OCI-LY7 (cell line): ENCODE measurements at regions not wholly inside any gene's neighbourhood (a gene's known extent, or its start where the extent isn't known, plus 50 kb on each side); places are given as distances from the start of the nearest gene placed in this dataset.

Experiments
- BruUV-seq: library from RNA; stranded (reverse); fragments of 400-500 nt; replicated peaks from 2 replicates; lab custom pipeline; 2021; lab: Mats Ljungman, UMichigan
- CTCF ChIA-PET: fragments of 300-600 bp; sonication (Branson Sonifier 250); formaldehyde crosslinking; loops from one replicate; lab custom pipeline; 2022; ENCODE audit warnings: antibody characterized with exemption; ENCODE audit not compliant: unreplicated experiment; lab: Charles Lee
- POLR2A ChIA-PET: fragments of 300-600 bp; sonication (Branson Sonifier 250); formaldehyde crosslinking; loops from one replicate; lab custom pipeline; 2022; ENCODE audit warnings: antibody characterized with exemption; lab: Charles Lee
- DNase-seq: peaks from one replicate; pipeline ENCODE4 v3.0.0-alpha.2; 2015; ENCODE audit warnings: low spot score
- H2AFZ ChIP-seq: fragments of 200-600 bp; sonication (generic), shearing (Covaris generic); 2 replicates; pipeline ENCODE4 v1.6.1; 2014; ENCODE audit warnings: mild to moderate bottlenecking, antibody characterized with exemption, low read length, moderate library complexity
- H3K27ac ChIP-seq: fragments of 200-600 bp; sonication (generic); 2 replicates; pipeline ENCODE4 v1.5.1; 2014; ENCODE audit warnings: mixed run types, low read depth, mild to moderate bottlenecking, moderate library complexity, low read length, inconsistent platforms; ENCODE audit not compliant: poor library complexity, severe bottlenecking
- H3K36me3 ChIP-seq: fragments of 200-600 bp; sonication (generic); 2 replicates; pipeline ENCODE4 v1.6.1; 2014; ENCODE audit warnings: mild to moderate bottlenecking, antibody characterized with exemption, low read length, moderate library complexity, mixed read lengths; ENCODE audit not compliant: insufficient read depth
- H3K4me1 ChIP-seq: fragments of 200-600 bp; sonication (generic); 2 replicates; pipeline ENCODE4 v1.5.1; 2014; ENCODE audit warnings: mild to moderate bottlenecking, low read length; ENCODE audit not compliant: insufficient read depth, poor library complexity, severe bottlenecking
- H3K4me2 ChIP-seq: fragments of 200-600 bp; sonication (generic); 2 replicates; pipeline ENCODE4 v1.6.1; 2014; ENCODE audit warnings: mild to moderate bottlenecking, low read length
- H3K4me3 ChIP-seq: fragments of 200-600 bp; sonication (generic); 2 replicates; pipeline ENCODE4 v1.5.1; 2014; ENCODE audit warnings: mild to moderate bottlenecking, low read depth, low read length; ENCODE audit not compliant: poor library complexity, severe bottlenecking
- H3K79me2 ChIP-seq: fragments of 200-600 bp; sonication (generic); 2 replicates; pipeline ENCODE4 v1.6.1; 2016; ENCODE audit warnings: low read depth, mild to moderate bottlenecking, low read length, moderate library complexity, mixed read lengths; ENCODE audit not compliant: insufficient read depth
- H3K9me2 ChIP-seq: fragments of 200-600 bp; sonication (generic); 2 replicates; pipeline ENCODE4 v1.6.1; 2016; ENCODE audit warnings: mild to moderate bottlenecking, low read length, mixed read lengths; ENCODE audit not compliant: insufficient read depth
- H3K9me3 ChIP-seq: fragments of 200-600 bp; sonication (generic); 2 replicates; pipeline ENCODE4 v1.6.1; 2014; ENCODE audit warnings: mild to moderate bottlenecking, mixed run types, low read length, mixed read lengths
- H4K20me1 ChIP-seq: fragments of 200-600 bp; sonication (generic); 2 replicates; pipeline ENCODE4 v1.6.1; 2014; ENCODE audit warnings: mild to moderate bottlenecking, antibody characterized with exemption, low read length, moderate library complexity, mixed read lengths; ENCODE audit not compliant: insufficient read depth
- EZH2phosphoT487 ChIP-seq: fragments of 200-600 bp; sonication (generic); IDR thresholded peaks from 2 replicates; pipeline ENCODE4 v1.6.1; 2018; ENCODE audit warnings: low read depth, borderline replicate concordance, mild to moderate bottlenecking, mixed run types, antibody characterized with exemption, low read length, moderate library complexity, mixed read lengths
- intact Hi-C: fragments of 100-400 bp; cut with micrococcal nuclease; formaldehyde crosslinking; loops from one replicate; pipeline ENCODE4 v1.10.0; 2022; ENCODE audit not compliant: unreplicated experiment
- TF ChIP-seq, protein P1 (sequence below): fragments of 200-600 bp; sonication (generic); conservative IDR thresholded peaks from 2 replicates; pipeline ENCODE4 v1.5.1; 2014; ENCODE audit warnings: mild to moderate bottlenecking, antibody characterized with exemption, low read length, moderate library complexity, mixed read lengths

DNA sequence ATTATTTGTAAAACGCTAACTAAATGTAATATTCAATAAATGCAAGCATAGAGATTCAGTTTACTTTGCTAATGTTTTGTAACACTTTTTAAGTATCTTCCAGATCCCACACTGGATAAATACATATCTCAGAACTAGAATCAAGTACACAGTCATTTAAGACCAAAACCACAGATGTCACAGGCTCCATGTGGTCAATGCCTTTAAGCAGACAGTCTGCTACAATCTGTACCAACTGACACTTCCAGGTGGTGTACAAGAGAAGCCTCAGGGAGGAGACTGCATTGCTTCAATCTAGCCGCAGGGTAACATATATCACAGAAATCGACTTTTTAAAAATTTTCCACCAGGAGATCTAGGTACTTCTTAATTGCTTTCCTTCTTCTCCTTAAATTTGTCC lies 229.6 kb upstream of the DIAPH2 start:
- Histone ChIP-seq H3K27ac (no peak overlapping the region), H4K20me1 (no peaks in the 10 kb centered on the region), H3K9me2 (no peaks in the 10 kb centered on the region), H3K4me3 (no peak overlapping the region), H3K9me3 (no peaks in the 10 kb centered on the region), H3K4me1 (no peaks in the 10 kb centered on the region), H3K36me3 (no peaks in the 10 kb centered on the region), H3K79me2 (no peaks in the 10 kb centered on the region), H2AFZ (no peak overlapping the region), H3K4me2 (no peak overlapping the region)
- BruUV-seq, result no TSS peak
- TF ChIP-seq EZH2phosphoT487, result no peak
- TF ChIP-seq, protein P1, sequence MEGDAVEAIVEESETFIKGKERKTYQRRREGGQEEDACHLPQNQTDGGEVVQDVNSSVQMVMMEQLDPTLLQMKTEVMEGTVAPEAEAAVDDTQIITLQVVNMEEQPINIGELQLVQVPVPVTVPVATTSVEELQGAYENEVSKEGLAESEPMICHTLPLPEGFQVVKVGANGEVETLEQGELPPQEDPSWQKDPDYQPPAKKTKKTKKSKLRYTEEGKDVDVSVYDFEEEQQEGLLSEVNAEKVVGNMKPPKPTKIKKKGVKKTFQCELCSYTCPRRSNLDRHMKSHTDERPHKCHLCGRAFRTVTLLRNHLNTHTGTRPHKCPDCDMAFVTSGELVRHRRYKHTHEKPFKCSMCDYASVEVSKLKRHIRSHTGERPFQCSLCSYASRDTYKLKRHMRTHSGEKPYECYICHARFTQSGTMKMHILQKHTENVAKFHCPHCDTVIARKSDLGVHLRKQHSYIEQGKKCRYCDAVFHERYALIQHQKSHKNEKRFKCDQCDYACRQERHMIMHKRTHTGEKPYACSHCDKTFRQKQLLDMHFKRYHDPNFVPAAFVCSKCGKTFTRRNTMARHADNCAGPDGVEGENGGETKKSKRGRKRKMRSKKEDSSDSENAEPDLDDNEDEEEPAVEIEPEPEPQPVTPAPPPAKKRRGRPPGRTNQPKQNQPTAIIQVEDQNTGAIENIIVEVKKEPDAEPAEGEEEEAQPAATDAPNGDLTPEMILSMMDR, result no peak
- CTCF ChIA-PET, result no interaction called here
- intact Hi-C loops, result no loop called here
- POLR2A ChIA-PET, result no interaction called here
- DNase-seq, result no peak

DNA sequence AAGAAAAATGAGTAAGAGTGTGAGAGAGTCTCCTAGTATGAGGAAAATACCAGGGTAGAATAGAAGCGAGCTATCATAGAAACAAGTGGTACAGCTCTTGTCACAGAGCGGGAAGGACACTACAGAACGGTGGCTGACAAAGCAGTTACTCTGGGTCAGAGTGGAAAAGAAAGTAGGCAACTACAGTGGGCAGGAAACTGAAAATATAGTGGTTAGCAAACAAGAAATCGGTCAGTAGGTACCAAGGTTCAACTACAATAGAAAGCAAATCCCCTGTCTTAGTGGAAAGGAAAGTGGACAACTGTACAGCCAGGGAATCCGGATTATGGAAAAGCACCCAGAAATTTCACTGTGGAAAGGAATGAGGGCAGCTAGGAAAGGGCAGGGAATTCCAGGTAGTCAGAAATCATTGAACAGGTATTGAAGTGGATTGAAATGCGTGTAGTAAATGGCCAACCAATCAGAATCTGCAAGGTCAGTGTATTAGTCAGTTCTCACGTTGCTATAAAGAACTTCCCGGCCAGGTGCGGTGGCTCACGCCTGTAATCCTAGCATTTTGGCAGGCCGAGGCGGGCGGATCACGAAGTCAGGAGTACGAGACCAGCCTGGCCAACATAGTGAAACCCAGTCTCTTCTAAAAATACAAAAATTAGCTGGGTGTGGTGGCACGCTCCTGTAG lies 219.6 kb upstream of the DIAPH2 start:
- no peak overlapping the region for H2AFZ ChIP-seq
- no peaks in the 10 kb centered on the region for H3K9me3 ChIP-seq
- no peaks in the 10 kb centered on the region for H4K20me1 ChIP-seq
- intact Hi-C loops, result no loop called here
- H3K79me2 ChIP-seq, result no peaks in the 10 kb centered on the region
- no peak overlapping the region for H3K4me3 ChIP-seq
- no peaks in the 10 kb centered on the region for H3K4me1 ChIP-seq
- H3K36me3 ChIP-seq, result no peaks in the 10 kb centered on the region
- no peak overlapping the region for H3K27ac ChIP-seq
- H3K4me2 ChIP-seq, result no peak overlapping the region
- TF ChIP-seq, protein P1, result no peak
- no peak for TF ChIP-seq EZH2phosphoT487
- ChIA-PET POLR2A (no interaction called here), CTCF (no interaction called here)
- BruUV-seq, result no TSS peak
- no peak for DNase-seq
- H3K9me2 ChIP-seq, result no peaks in the 10 kb centered on the region

DNA sequence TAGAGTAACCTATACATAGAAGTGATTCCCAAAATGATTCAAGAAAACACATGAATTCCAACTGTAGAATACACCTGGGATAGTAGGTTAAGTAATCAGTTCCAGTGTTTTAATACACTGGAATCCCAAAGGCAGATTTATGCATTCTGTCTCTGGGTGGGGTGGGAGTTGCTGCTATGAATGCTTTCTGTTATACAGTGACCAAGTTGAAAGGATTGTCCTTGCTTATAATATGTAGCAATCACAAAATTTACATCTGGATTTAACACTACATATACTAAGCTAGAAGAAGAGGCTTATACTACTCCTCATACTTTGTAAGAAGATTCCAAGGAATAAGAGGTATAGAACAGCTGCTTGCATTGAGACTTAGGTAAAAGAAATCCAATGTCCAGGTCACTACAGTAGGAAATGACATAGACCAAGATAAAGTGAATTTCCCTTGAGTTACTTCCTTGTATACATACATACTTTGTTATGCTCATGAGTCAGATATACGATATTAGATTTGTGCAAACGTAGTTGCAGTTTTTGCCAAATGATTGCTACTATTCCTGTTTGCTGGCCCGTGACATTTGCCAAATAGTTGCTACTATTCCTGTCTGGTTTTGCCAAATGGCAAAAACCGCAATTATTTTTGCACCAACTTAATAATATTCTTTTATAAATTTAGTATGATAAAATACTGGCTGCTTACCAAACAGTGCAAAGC lies 210.5 kb upstream of the DIAPH2 start:
- ChIA-PET CTCF (no interaction called here), POLR2A (no interaction called here)
- no peaks in the 10 kb centered on the region for H3K9me2 ChIP-seq
- no peaks in the 10 kb centered on the region for H4K20me1 ChIP-seq
- no TSS peak for BruUV-seq
- no peak overlapping the region for H3K4me3 ChIP-seq
- no peaks in the 10 kb centered on the region for H3K79me2 ChIP-seq
- no peaks in the 10 kb centered on the region for H3K9me3 ChIP-seq
- H3K27ac ChIP-seq, result no peak overlapping the region
- no peak overlapping the region for H3K4me2 ChIP-seq
- no peaks in the 10 kb centered on the region for H3K4me1 ChIP-seq
- intact Hi-C loops, result no loop called here
- DNase-seq, result no peak
- no peaks in the 10 kb centered on the region for H3K36me3 ChIP-seq
- no peak overlapping the region for H2AFZ ChIP-seq
- no peak for TF ChIP-seq EZH2phosphoT487
- TF ChIP-seq, protein P1, result no peak
